ENCODE measurements at regions not wholly inside any gene's neighbourhood (a gene's known extent, or its start where the extent isn't known, plus 50 kb on each side); places are given as distances from the start of the nearest gene placed in this dataset.

GRCh38 chr15:97576929-97577645, 383.4 kb upstream of the ARRDC4 start:
- TF ChIP-seq CTCF (optimal IDR thresholded peaks at IDR 0.05 in 1 of 3, IDR thresholded peaks at IDR 0.05 in 1 of 3, conservative IDR thresholded peaks at IDR 0.05 in 1 of 3; ENCODE audit: extremely low read depth in 1 of 3, insufficient read depth in 2 of 3, low read length in 3 of 3) (no peak), EZH2 (IDR thresholded peaks at IDR 0.05; ENCODE audit: low read length) (no peak)
